ENCODE measurements at regions not wholly inside any gene's neighbourhood (a gene's known extent, or its start where the extent isn't known, plus 50 kb on each side); places are given as distances from the start of the nearest gene placed in this dataset.
A peak's percentile ranks its signal among the peaks of the same experiment; 100 is the strongest.

DNA sequence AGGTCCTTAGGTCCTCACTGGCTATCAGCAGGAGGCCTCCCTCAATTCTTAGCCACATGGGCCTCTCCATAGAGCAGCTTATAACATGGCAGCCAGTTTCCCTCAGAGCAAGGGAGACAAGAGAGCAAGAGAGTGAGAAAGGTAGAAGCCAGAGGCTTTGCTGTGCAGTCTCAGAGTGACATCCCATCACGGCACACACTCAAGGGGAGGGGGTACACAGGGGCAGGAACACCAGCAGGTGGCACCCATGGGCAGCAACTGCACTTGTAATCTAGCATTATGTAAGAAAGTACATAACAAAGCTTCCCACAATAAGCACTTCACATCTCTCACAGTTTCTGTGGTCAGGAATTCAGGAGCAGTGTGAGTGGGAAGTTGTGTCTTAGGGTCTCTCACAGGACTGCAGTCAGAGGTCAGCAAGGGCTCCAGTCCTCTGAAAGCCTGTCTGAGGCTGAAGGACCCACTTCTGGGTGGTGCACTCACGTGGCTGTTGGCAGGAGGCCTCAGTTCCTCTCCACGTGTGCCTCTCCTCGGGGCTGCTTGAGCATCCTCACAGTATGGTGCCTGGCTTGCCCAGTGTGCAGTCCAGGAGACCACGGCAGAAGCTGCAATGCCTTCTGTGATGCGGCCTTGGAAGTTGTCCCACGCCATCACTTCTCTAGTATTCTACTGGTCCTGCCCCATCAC, 159.4 kb downstream of the OAT start:
- ATAC-seq (peak; percentile 84), DNase-seq (ENCODE audit: low read depth, low spot score) (peak; percentile 21)
- POLR2A ChIA-PET = no interaction called here
- peaks cover 0 to 10% of the 10 kb centered on the region in 2 experiments; a peak in 1 of 4 replicates for H3K9me3 ChIP-seq (ENCODE audit: control insufficient read depth in 1 of 2, insufficient read depth in 1 of 2, low read depth in 1 of 2, low read length in 2 of 2)
- H3K9me2 ChIP-seq (ENCODE audit: insufficient read depth) = no peaks in the 10 kb centered on the region
- no peak overlapping the region for H3K4me2 ChIP-seq (ENCODE audit: low read length)
- no peak overlapping the region for H3K4me3 ChIP-seq (replicated peaks in 1 of 2; ENCODE audit: low read depth in 1 of 2, low read length in 2 of 2)
- H3K27me3 ChIP-seq (ENCODE audit: insufficient read depth, low read length) = no peaks in the 10 kb centered on the region
- RAD21 ChIA-PET (ENCODE audit: low non-redundant PET in 1 of 2, low total read pairs in 2 of 2, uncharacterized antibody in 2 of 2, unreplicated experiment in 2 of 2) = interaction anchor here (1.0 to 1.6 kb wide), 2 partner anchors 130 to 264 kb away, joined by 3 to 4 read pairs (median 3); no protein-coding TSS in a partner anchor
- BruUV-seq (replicated peaks) = no TSS peak
- no peak overlapping the region for H2AFZ ChIP-seq (ENCODE audit: low read depth, low read length, poor library complexity, severe bottlenecking)
- CTCF ChIA-PET = interaction anchor here (2.0 to 2.3 kb wide), 2 partner anchors 130 to 264 kb away, joined by 10 to 13 read pairs; no protein-coding TSS in a partner anchor
- H3K9ac ChIP-seq (ENCODE audit: low read length) = no peak overlapping the region
- H4K20me1 ChIP-seq (ENCODE audit: insufficient read depth) = no peaks in the 10 kb centered on the region
- intact Hi-C loops (cut with micrococcal nuclease) = loop anchor here (5.0 to 10.0 kb wide), 2 partner anchors 128 to 264 kb away; no protein-coding TSS in a partner anchor
- H3K79me2 ChIP-seq (ENCODE audit: insufficient read depth, low read length) = no peaks in the 10 kb centered on the region
- H3K27ac ChIP-seq (ENCODE audit: low read depth, low read length) = no peak overlapping the region
- TF ChIP-seq RAD21 (IDR thresholded peaks at IDR 0.05; ENCODE audit: low read depth) (peak; percentile 64), EZH2phosphoT487 (IDR thresholded peaks at IDR 0.05; ENCODE audit: borderline replicate concordance) (no peak), EZH2 (IDR thresholded peaks at IDR 0.05) (no peak), SP1 (IDR thresholded peaks at IDR 0.05; ENCODE audit: low read depth) (no peak), POLR2A (IDR thresholded peaks at IDR 0.05; ENCODE audit: borderline replicate concordance, extremely low read depth, insufficient read depth, insufficient read length) (no peak), TCF7L2 (IDR thresholded peaks at IDR 0.05; ENCODE audit: borderline replicate concordance, extremely low read depth, insufficient read depth, insufficient read length) (no peak), ZNF274 (IDR thresholded peaks at IDR 0.05; ENCODE audit: low read depth, low read length) (no peak), CEBPB (IDR thresholded peaks at IDR 0.05; ENCODE audit: low read depth) (no peak)
- TF ChIP-seq, protein P1, sequence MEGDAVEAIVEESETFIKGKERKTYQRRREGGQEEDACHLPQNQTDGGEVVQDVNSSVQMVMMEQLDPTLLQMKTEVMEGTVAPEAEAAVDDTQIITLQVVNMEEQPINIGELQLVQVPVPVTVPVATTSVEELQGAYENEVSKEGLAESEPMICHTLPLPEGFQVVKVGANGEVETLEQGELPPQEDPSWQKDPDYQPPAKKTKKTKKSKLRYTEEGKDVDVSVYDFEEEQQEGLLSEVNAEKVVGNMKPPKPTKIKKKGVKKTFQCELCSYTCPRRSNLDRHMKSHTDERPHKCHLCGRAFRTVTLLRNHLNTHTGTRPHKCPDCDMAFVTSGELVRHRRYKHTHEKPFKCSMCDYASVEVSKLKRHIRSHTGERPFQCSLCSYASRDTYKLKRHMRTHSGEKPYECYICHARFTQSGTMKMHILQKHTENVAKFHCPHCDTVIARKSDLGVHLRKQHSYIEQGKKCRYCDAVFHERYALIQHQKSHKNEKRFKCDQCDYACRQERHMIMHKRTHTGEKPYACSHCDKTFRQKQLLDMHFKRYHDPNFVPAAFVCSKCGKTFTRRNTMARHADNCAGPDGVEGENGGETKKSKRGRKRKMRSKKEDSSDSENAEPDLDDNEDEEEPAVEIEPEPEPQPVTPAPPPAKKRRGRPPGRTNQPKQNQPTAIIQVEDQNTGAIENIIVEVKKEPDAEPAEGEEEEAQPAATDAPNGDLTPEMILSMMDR (IDR thresholded peaks at IDR 0.05 in 2 of 3, conservative IDR thresholded peaks at IDR 0.05 in 1 of 3; ENCODE audit: borderline replicate concordance in 1 of 3, insufficient read depth in 1 of 3, low read depth in 2 of 3, low read length in 2 of 3) = peak; percentile 39 to 59 (median 40); a peak in 5 of 6 replicates
- H3K4me1 ChIP-seq (ENCODE audit: control insufficient read depth in 1 of 2, insufficient read depth in 2 of 2, low read length in 2 of 2) = no peaks in the 10 kb centered on the region
- no peaks in the 10 kb centered on the region for H3K36me3 ChIP-seq (ENCODE audit: control insufficient read depth in 1 of 2, insufficient read depth in 2 of 2, low read length in 2 of 2)
